Peyer's patch (tissue), 4 donors: ENCODE measurements at regions not wholly inside any gene's neighbourhood (a gene's known extent, or its start where the extent isn't known, plus 50 kb on each side); places are given as distances from the start of the nearest gene placed in this dataset.

Source experiments
- CTCF ChIP-seq, 6 experiments: fragments of 450-650 bp in 4 of 6; fragments of 200-600 bp in 2 of 6; sonication (generic) in 1 of 6; IDR thresholded peaks; one replicate each; pipeline ENCODE4 v1.5.1; 2017 to 2019; ENCODE audit warnings: antibody characterized with exemption in 6 of 6, mild to moderate bottlenecking in 3 of 6, moderate library complexity in 1 of 6
- POLR2A ChIP-seq, 2 donors: fragments of 450-650 bp; IDR thresholded peaks; one replicate each; pipeline ENCODE4 v1.5.1; 2017; ENCODE audit warnings: antibody characterized with exemption in 2 of 2, mild to moderate bottlenecking in 2 of 2, moderate library complexity in 2 of 2

GRCh38 chr17:63278728-63279442, 167.2 kb downstream of the CYB561 start:
- TF ChIP-seq CTCF (IDR thresholded peaks at IDR 0.05) = no peak
- no peak for TF ChIP-seq POLR2A (IDR thresholded peaks at IDR 0.05)
